NCI-H1417 (cell line): ENCODE measurements at regions not wholly inside any gene's neighbourhood (a gene's known extent, or its start where the extent isn't known, plus 50 kb on each side); places are given as distances from the start of the nearest gene placed in this dataset.

Experiments
- DNase-seq, 3 experiments: peaks; one replicate each; lab custom pipeline; 2025; lab: John Stamatoyannopoulos, UW

GRCh38 chr2:217525076-217525475, 477.7 kb downstream of the TNS1 start:
- no peak for DNase-seq

DNA sequence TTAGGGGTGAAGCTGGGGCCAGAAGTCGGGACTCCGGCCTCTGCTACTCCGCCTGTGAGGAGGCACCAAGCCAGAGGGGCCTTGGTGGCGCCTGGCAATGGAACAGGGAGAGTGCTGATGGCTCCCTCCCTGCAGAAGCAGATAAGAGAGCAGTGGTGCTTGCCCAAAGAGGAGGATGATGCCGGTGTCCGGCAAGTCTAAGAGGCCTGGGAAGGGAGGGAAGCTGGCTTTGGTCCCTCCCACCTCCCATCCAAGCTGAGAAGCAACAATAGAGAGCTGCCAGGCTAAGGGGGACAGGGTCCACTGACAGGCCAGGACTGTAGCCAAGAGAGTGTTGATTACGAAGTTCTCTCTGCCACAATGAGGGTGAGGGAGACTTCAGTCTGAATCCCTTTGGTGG, 479.5 kb downstream of the TNS1 start:
- DNase-seq = no peak

- no peak for DNase-seq
Measured at GRCh38 chr2:217521820-217522219, 481.0 kb downstream of the TNS1 start.

- DNase-seq = no peak
Measured at GRCh38 chr2:217520356-217521010, 482.3 kb downstream of the TNS1 start.

DNA sequence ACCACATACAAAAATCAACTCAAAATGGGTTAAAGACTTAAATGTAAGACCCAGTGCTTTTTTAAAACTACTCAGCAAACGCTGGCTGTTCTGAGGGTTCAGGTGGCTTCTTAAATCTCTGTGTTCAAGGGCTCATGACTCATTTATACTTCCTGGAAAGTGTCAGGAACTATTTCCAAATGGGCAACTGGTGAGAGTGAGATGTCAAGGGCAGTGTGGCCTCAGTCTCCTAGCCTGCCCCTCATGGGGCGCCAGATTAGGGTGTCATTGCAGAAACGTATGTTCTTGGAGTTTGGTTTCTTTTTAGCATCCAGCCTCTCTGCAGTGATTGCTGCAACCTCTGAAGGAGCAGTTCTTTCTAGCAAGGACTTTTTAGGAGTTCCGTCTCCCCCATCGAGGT, 485.4 kb downstream of the TNS1 start:
- DNase-seq = no peak

DNA sequence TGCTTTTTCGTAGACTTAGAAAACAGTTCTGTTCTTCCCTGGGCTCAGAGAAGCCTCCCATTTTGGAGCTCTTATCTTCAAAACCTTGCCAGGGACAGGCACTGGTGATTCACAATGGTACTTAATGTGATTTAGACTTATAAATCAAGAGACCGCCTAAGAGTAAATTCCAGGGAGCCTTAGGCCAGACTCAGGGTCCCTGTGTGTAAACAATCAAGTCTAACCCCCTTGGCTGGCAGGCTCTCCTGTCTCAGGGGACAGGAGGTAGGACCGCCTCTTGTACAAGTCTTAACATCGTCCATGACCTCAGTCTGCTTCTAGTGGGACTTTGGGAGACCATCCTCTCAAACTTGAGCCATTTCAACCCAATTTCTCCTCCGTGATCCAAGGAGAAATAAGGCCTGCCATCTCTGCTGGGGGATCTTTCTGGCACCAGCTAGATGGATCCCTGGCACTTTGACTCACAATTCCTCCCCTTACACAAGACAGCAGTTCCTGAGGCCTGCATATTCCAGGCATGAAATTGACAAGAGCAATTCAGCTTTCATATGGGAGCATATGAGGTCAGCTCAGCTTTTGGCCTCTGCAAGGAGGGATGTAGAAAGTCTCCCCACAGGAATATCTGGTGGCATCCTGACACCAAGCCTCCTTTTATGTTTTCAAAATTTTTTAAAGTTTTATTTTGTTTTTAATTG, 487.0 kb downstream of the TNS1 start:
- DNase-seq = no peak

GRCh38 chr2:217513258-217513657, 489.5 kb downstream of the TNS1 start:
- no peak for DNase-seq

DNA sequence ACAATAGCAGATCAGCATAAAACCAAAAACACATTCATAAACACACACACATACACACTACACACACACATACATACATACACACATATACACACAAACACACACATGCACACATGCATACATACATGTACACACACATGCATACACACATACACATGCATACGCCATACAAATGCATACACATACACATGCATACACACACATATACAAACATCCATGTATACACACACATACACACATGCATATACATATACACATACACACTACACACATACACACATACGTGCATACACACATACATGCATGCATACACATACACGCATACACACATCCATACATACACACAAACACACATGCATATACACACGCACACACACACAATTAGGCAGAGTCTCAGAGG, 490.1 kb downstream of the TNS1 start:
- no peak for DNase-seq

GRCh38 chr2:217512259-217512658, 490.5 kb downstream of the TNS1 start:
- DNase-seq = no peak

DNA sequence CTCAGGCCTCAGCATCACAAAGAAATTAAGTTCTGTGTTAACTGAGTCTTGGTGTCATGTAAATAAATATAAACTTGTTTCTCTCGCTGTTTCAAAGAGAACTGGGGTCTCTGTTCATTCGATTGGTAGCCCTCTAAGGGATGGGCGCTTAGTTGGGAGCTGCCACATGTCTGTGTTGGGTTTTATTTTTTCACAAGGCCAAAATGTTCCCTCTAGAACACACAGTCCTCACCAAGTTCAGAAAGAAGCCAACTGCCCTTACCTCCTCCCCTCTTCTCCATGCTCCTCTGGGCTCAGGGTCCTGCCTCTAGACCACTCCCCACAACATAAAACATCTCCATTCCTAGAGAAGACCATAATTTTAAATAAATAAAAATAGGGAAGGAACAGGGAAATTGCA, 490.9 kb downstream of the TNS1 start:
- no peak for DNase-seq

GRCh38 chr2:217510771-217511291, 492.0 kb downstream of the TNS1 start:
- DNase-seq = peak; percentile 72 to 92 (median 74)

DNA sequence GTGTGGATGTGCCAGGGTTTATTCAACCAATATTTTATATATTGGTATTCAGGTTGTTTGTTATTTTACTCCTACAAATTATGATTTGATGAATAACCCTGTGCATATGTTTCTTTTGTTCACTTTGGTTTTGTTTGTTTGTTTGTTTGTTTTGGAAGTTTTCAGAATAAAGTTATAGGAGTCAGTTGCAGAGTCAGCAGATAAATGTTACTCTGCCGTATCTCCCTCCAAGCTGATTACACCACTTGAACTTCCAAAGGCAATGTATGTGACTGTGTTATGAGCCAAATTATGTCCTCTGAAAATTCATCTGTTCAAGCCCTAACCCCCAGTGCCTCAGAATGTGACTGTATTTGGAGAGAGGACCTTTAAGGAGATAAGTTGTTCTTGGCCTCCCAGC, 497.5 kb downstream of the TNS1 start:
- DNase-seq = no peak

DNA sequence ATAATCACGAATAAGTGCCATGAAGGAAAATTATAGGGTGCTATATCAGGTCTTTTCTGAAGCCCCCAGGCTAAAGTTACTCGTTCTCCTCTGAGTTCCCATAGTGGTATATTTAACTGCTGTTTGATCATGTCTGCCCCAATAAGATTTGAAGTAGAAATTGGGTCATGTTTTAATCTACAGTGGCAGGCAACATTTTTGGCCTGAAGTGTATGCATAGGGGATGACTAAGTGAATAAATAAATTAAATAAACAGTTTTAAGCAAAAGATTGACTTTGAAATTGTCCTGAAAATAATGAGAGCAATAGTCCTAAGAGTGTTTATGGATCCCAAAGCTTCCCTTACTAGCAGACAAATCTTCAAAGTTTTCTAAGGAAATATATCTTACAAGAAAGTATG, 500.9 kb downstream of the TNS1 start:
- DNase-seq = no peak

- no peak for DNase-seq
Measured at GRCh38 chr2:217497843-217498377, 504.9 kb downstream of the TNS1 start.

DNA sequence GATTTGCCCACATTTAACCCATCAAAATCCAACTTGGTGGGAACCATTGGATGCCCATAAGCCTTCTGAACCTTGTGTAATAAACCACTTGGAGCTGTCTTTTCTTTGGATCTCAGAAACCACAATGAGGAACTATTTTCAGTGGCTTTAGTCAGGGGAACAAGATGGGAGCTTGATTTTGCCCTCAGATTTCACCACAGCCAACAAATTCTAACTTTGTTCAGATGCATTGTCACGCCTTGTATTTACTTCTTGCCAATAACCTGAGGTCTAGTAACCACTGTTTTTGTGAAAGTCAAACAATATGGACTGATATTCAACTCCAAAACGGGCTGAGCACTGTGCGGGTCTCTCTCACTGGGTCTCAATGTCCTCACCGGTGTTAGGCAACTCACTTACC, 508.2 kb downstream of the TNS1 start:
- DNase-seq = no peak

DNA sequence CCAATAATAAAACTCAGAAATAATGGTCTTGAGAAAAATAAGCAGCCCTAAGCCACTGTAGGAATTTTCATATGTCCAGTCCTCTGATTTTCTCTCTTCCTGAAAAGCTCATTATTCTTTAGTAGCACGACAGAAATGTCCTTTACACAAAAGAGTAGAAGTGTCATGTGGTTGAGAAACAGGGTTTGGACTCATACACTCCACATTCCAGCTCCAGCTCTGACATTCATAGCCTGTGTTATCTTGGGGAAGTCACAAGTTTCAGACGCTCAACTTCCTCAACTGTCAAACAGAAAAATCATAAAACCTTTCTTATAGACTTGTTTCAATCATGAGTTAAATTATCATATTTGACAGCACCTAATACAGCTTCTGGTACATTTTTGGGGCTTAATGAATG, 511.5 kb downstream of the TNS1 start:
- DNase-seq = no peak

GRCh38 chr2:217489145-217489960, 513.4 kb downstream of the TNS1 start:
- DNase-seq = peak in 2 of 3 experiments; percentile 83 to 91

DNA sequence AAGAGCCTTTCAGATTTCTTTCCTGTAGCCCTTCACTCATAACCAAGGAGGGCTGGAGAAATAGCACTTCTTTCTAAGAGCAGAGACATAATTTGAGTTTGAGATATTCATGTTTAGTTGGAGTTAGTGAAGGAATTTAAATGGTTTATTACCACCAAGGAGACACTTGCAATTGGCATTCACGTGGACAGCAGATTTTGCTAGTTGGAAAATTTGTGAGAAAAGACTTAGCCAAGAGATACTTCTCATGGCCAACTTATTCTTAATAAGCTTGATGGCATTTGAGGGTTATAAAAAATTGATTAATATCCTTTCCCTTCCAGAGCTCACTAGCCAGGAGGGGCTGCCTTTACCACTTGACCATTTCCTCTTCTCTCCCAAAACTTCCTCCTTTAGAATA, 518.7 kb downstream of the TNS1 start:
- DNase-seq = no peak

DNA sequence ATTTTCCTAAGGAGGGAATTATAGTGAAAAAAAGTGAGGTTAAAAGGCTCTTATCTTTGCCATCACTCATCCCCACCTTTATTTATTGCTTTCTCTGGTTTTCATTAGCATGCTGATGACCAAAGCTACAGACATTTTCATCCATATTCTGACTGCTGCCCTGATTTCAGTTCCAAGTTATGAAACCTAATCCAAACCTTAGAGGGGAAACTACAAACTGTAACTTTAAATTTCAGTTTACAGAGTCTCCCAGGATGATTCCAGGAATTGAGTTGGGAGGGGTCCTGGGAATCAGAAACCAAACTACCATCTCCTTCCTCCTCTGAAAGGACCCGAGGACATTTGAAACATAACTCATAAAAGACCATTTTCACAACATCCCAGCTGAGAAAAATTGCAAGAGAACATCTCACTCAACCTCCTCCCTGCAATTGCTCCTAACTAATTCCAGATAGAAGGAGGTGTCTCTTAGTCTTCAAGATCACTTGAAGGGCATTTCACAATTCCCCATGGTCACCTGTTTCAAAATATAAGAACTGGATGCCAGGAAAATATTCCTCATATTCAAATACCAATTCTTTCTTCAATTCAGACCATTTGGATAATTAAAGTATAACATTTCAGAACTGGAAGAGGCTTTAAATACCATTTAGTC, 520.6 kb downstream of the TNS1 start:
- DNase-seq = no peak

DNA sequence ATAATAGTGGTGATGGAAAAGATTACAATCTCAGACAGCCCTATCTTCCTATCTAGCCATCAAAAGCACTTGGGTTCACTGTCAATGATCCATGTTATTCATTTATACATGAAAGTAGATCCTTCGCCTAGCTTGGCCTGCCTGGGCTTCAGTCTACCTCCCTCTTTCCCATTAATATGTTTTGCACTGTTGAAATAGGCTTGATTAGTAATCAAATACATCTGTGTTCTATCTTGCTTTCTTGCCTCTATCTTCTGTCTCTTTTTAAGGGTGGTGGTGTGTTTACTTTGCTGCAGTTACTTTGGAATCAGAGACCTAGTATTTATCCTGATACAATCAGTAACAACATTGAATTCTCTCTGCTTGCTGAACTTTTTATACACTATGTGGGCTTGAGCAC, 521.2 kb downstream of the TNS1 start:
- DNase-seq = no peak

- DNase-seq = no peak
Measured at GRCh38 chr2:217479566-217479965, 523.2 kb downstream of the TNS1 start.

DNA sequence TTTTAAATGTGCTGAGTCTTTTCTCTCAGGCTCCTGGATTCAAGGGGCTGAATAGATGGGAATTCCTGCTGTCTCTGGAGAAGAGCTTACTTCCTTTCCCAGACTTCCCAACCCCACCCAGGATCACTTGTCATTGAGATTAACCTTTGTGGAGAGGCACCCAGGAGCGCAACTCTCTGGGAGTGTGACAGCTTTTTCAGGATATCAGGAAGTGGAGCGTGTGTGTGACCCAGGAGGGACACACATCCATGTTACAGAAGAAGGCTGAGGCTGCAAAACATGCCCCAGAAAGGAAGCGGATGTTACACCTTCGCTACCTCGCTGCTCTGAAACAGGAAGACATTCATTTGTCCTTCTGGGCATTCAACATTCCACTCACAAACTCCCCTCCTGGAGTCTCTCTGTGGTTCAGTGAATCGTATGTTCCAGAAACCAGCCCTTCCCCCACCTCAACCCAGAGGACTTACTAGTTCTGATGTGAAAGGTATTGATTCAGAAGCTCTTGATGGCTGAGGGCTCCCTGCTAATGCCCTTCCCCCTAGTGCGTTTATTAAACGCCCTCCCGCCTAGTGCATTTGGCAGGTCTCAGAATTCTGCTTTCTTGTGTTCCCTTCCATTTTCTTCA, 523.9 kb downstream of the TNS1 start:
- DNase-seq = no peak
